ENCODE measurements at regions not wholly inside any gene's neighbourhood (a gene's known extent, or its start where the extent isn't known, plus 50 kb on each side); places are given as distances from the start of the nearest gene placed in this dataset.

- TF ChIP-seq MGA (IDR thresholded peaks at IDR 0.05) (peak; percentile 36; the same call in 1 of the 2 replicates), ZBTB1 (CRISPR knock-in tag; IDR thresholded peaks at IDR 0.05; ENCODE audit: borderline replicate concordance, low read depth) (no peak), KDM5B (IDR thresholded peaks at IDR 0.05; ENCODE audit: insufficient replicate concordance, low read depth, low read length) (peak; percentile 51), HEY1 (CRISPR knock-in tag; IDR thresholded peaks at IDR 0.05; ENCODE audit: borderline replicate concordance) (no peak), THRA (IDR thresholded peaks at IDR 0.05) (no peak), ZNF41 (CRISPR knock-in tag; conservative IDR thresholded peaks at IDR 0.05) (no peak), HMGXB4 (CRISPR knock-in tag; IDR thresholded peaks at IDR 0.05) (no peak), ZNF639 (CRISPR knock-in tag; conservative IDR thresholded peaks at IDR 0.05 in 1 of 2, IDR thresholded peaks at IDR 0.05 in 1 of 2) (no peak)
Measured at GRCh38 chr2:131682122-131682944, 154.6 kb downstream of the CCDC74A start (continued).

Measured in K562 (cell line).